Mesendoderm (in vitro differentiated cells): ENCODE measurements at regions not wholly inside any gene's neighbourhood (a gene's known extent, or its start where the extent isn't known, plus 50 kb on each side); places are given as distances from the start of the nearest gene placed in this dataset.

Experiments
- DNase-seq: peaks from one replicate; pipeline ENCODE4 v3.0.0; 2013
- H2AK5ac ChIP-seq: 2 replicates; pipeline ENCODE4 v1.6.1; 2013; ENCODE audit warnings: low read length, inconsistent platforms
- H2BK120ac ChIP-seq: 2 replicates; pipeline ENCODE4 v1.6.1; 2013; ENCODE audit warnings: low read depth, mild to moderate bottlenecking, low read length, moderate library complexity, mixed read lengths
- H2BK15ac ChIP-seq: replicated peaks from 2 replicates; pipeline ENCODE4 v1.6.1; 2013; ENCODE audit warnings: low read depth, mild to moderate bottlenecking, moderate library complexity
- H2BK5ac ChIP-seq: 2 replicates; pipeline ENCODE4 v1.6.1; 2013; ENCODE audit warnings: low read length, inconsistent platforms
- H3K18ac ChIP-seq: 2 replicates; pipeline ENCODE4 v1.6.1; 2013; ENCODE audit warnings: mild to moderate bottlenecking, low read length, mixed read lengths
- H3K23ac ChIP-seq: one replicate; pipeline ENCODE4 v1.6.1; 2013; ENCODE audit warnings: low read length
- H3K27ac ChIP-seq: 2 replicates; pipeline ENCODE4 v1.5.1; 2013; ENCODE audit warnings: low read depth, mild to moderate bottlenecking, inconsistent platforms, low read length, moderate library complexity
- H3K27me3 ChIP-seq: 2 replicates; pipeline ENCODE4 v1.6.1; 2013; ENCODE audit warnings: low read length, control low read depth, mild to moderate bottlenecking, inconsistent platforms; ENCODE audit not compliant: insufficient read depth, poor library complexity
- H3K36me3 ChIP-seq: 2 replicates; pipeline ENCODE4 v1.6.1; 2013; ENCODE audit warnings: low read length, inconsistent platforms; ENCODE audit not compliant: control insufficient read depth, insufficient read depth
- H3K4ac ChIP-seq: one replicate; pipeline ENCODE4 v1.6.1; 2013; ENCODE audit warnings: low read depth, mild to moderate bottlenecking, low read length, moderate library complexity
- H3K4me1 ChIP-seq: 2 replicates; pipeline ENCODE4 v1.6.1; 2013; ENCODE audit warnings: low read depth, low read length, inconsistent platforms; ENCODE audit not compliant: control insufficient read depth
- H3K4me2 ChIP-seq: 2 replicates; pipeline ENCODE4 v1.6.1; 2013; ENCODE audit warnings: low read length
- H3K4me3 ChIP-seq: 2 replicates; pipeline ENCODE4 v1.5.1; 2013; ENCODE audit warnings: mild to moderate bottlenecking, low read length
- H3K56ac ChIP-seq: one replicate; pipeline ENCODE4 v1.6.1; 2013; ENCODE audit warnings: low read length
- H3K79me1 ChIP-seq: 2 replicates; pipeline ENCODE4 v1.6.1; 2013; ENCODE audit warnings: low read length, inconsistent platforms
- H3K79me2 ChIP-seq: 2 replicates; pipeline ENCODE4 v1.6.1; 2013; ENCODE audit warnings: mild to moderate bottlenecking, low read length; ENCODE audit not compliant: control insufficient read depth, insufficient read depth
- H3K9ac ChIP-seq: 2 replicates; pipeline ENCODE4 v1.6.1; 2013; ENCODE audit warnings: low read length, inconsistent platforms
- H4K5ac ChIP-seq: one replicate; pipeline ENCODE4 v1.6.1; 2013; ENCODE audit warnings: low read length
- H4K8ac ChIP-seq: one replicate; pipeline ENCODE4 v1.6.1; 2013; ENCODE audit warnings: low read depth, mild to moderate bottlenecking, control low read depth, low read length, moderate library complexity
- WGBS: extraction: QIAGEN DNeasy Blood & Tissue Kit; methylation state at CpG from one replicate; pipeline ENCODE4 v1.1.7; 2013; ENCODE audit warnings: low lambda C conversion rate, missing lambda C conversion rate; ENCODE audit not compliant: insufficient coverage; ENCODE audit errors: extremely low coverage; 5-methylcytosine and 5-hydroxymethylcytosine counted together

DNA sequence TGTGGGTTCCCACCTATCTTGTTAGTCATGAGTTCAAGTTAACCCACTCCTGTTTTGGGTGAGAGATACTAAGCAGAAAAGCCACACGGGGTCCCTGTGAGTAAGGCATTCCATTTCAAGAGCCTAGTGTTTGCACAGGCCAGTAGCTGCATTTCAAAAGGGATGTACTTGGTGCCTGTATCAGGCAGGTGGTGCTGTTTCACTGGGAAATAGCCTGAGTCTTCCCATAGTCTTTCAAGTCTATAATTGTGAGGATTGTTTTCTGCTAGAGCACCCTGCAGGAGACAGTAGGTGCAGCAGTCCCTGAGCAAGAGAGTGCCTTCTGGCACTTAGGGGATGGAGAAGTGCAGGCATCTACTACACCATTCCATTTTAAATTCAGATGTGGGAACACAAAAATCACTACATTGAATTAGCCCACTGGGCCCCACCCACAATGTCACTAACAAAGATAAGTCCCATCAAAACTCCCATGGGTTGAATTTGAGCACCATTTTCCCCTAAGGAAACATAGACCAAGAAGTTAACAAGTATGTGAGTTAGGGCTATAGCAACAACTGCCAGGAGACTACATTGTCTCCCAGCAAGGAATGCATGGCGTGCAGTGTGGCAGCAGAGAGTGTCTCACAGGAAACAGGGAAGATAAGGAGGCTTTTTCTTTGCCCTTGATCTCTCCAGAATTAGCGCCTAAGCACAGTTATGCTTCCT lies 263.2 kb downstream of the COX7C start:
- Histone ChIP-seq H3K79me2 (no peaks in the 10 kb centered on the region), H4K8ac (no peak overlapping the region), H3K79me1 (no peaks in the 10 kb centered on the region), H3K4me1 (peaks cover 7% of the 10 kb centered on the region), H3K27me3 (no peaks in the 10 kb centered on the region), H3K23ac (no peak overlapping the region), H2BK15ac (no peak overlapping the region), H3K9ac (no peak overlapping the region), H2BK120ac (no peak overlapping the region), H4K5ac (no peak overlapping the region), H3K36me3 (no peaks in the 10 kb centered on the region), H2BK5ac (no peak overlapping the region), H3K18ac (peak overlapping the region; percentile 72), H2AK5ac (no peak overlapping the region), H3K56ac (peak overlapping the region; percentile 71), H3K4me3 (no peak overlapping the region), H3K27ac (no peak overlapping the region), H3K4ac (no peak overlapping the region), H3K4me2 (no peak overlapping the region)
- DNase-seq: peak; percentile 98
- no CpG with 5 or more reads among the region's 3 CpGs for WGBS

DNA sequence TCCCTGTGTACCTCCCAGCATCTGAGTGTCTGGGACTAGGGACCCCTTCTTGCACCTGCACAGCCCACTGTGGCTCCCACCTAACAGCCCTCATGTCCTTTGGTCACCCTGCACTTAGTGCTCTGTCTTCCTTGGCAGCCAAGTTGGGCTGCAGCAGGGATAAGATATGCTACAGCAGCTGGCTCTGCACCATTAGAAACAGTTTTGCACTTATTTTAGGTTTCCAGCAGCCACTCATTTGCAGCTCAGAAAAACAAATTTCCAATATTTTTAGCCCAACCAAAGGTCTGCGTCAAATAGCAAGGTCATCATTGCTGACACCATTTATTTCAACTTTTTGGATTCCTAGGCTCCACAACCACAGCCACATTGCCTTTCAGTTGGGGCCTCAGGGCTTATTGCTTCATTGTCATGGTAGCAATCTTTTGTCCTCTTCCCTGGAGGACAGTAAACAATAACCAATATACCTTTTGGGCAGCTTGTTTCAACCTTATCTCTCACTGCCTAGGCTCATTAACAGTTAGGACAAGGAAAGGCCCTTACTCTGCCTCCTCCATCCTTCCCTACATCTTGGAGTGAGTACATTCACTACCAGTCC lies 263.9 kb downstream of the COX7C start:
- peak overlapping the region; percentile 34 for H3K27ac ChIP-seq
- WGBS: no CpG with 5 or more reads among the region's 1 CpG
- H3K27me3 ChIP-seq: no peaks in the 10 kb centered on the region

DNA sequence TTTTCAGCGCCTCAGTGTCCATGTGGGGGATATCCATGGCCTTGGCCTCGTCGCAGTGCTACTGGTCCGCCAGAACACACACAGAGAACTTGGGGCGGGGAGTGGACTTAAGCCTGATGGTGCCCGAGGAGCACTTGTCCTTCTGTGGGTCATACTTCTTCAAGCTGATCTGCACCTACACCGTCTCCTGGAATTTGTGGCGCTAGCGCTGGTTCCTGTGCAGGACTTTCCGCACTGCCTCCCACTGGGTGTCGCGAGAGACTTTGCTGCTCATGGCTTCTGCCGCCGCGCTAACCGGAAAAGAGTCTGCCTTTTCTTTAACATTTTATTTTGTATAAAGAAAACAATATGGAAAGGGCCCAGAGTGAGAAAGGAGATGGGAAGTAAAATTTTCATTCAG lies 266.9 kb downstream of the COX7C start:
- Histone ChIP-seq H2BK5ac (no peak overlapping the region), H3K27ac (no peak overlapping the region)
- no CpG with 5 or more reads among the region's 16 CpGs for WGBS

More for the DNA sequence above, 263.9 kb downstream of the COX7C start:
- H3K4me1 ChIP-seq: peaks cover 7% of the 10 kb centered on the region
- H2BK5ac ChIP-seq: no peak overlapping the region
- DNase-seq: peak; percentile 45
- H3K79me2 ChIP-seq: no peaks in the 10 kb centered on the region
- no peak overlapping the region for H3K9ac ChIP-seq
- no peak overlapping the region for H3K23ac ChIP-seq
- no peak overlapping the region for H2BK120ac ChIP-seq
- no peak overlapping the region for H3K18ac ChIP-seq
- no peak overlapping the region for H4K8ac ChIP-seq
- H4K5ac ChIP-seq: no peak overlapping the region
- no peak overlapping the region for H2BK15ac ChIP-seq
- no peak overlapping the region for H3K4me3 ChIP-seq
- H3K56ac ChIP-seq: peak overlapping the region; percentile 71
- H3K4me2 ChIP-seq: no peak overlapping the region
- no peaks in the 10 kb centered on the region for H3K36me3 ChIP-seq
- H3K4ac ChIP-seq: no peak overlapping the region
- no peak overlapping the region for H2AK5ac ChIP-seq
- H3K79me1 ChIP-seq: no peaks in the 10 kb centered on the region

DNA sequence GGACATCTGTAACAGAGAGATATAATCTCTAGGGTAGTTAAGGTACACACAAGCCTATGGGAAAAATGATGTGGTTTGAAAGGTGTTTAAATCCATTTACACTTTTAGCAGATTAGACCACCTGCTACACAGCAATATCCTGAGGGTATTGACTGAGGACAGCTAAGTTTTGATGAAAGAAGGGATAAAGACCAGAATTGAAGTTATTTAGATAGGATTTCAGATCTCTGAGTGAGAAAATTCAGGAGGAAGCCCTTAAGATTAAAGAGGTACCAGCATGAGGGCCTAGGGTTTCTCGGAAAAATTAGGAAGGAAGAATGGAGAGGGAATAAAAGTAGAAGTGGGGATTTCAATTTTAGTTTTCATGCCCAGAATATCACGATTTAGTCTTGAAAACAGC lies 267.3 kb downstream of the COX7C start:
- H3K9ac ChIP-seq: no peak overlapping the region
- no peak for DNase-seq
- no peak overlapping the region for H3K27ac ChIP-seq
- H3K4me2 ChIP-seq: no peak overlapping the region
- H3K18ac ChIP-seq: no peak overlapping the region
- H3K27me3 ChIP-seq: no peaks in the 10 kb centered on the region
- no peak overlapping the region for H3K4ac ChIP-seq
- no peak overlapping the region for H3K4me3 ChIP-seq
- H3K36me3 ChIP-seq: no peaks in the 10 kb centered on the region
- no peak overlapping the region for H4K5ac ChIP-seq
- H4K8ac ChIP-seq: no peak overlapping the region
- H3K4me1 ChIP-seq: peaks cover 7% of the 10 kb centered on the region
- no peak overlapping the region for H2BK5ac ChIP-seq
- H2BK120ac ChIP-seq: no peak overlapping the region
- no CpG with 5 or more reads among the region's 2 CpGs for WGBS
- H2AK5ac ChIP-seq: no peak overlapping the region
- H3K56ac ChIP-seq: no peak overlapping the region
- no peaks in the 10 kb centered on the region for H3K79me2 ChIP-seq
- H3K79me1 ChIP-seq: no peaks in the 10 kb centered on the region
- no peak overlapping the region for H2BK15ac ChIP-seq
- H3K23ac ChIP-seq: no peak overlapping the region

More for the DNA sequence above, 266.9 kb downstream of the COX7C start:
- Histone ChIP-seq H3K79me1 (no peaks in the 10 kb centered on the region), H3K27me3 (no peaks in the 10 kb centered on the region), H4K5ac (no peak overlapping the region), H3K18ac (no peak overlapping the region), H3K79me2 (no peaks in the 10 kb centered on the region), H3K4ac (no peak overlapping the region), H2BK120ac (no peak overlapping the region), H4K8ac (no peak overlapping the region), H3K4me1 (peaks cover 7% of the 10 kb centered on the region), H3K4me2 (no peak overlapping the region), H3K23ac (no peak overlapping the region), H3K4me3 (no peak overlapping the region), H3K36me3 (no peaks in the 10 kb centered on the region), H2AK5ac (no peak overlapping the region), H2BK15ac (no peak overlapping the region), H3K9ac (no peak overlapping the region), H3K56ac (no peak overlapping the region)
- DNase-seq: no peak

DNA sequence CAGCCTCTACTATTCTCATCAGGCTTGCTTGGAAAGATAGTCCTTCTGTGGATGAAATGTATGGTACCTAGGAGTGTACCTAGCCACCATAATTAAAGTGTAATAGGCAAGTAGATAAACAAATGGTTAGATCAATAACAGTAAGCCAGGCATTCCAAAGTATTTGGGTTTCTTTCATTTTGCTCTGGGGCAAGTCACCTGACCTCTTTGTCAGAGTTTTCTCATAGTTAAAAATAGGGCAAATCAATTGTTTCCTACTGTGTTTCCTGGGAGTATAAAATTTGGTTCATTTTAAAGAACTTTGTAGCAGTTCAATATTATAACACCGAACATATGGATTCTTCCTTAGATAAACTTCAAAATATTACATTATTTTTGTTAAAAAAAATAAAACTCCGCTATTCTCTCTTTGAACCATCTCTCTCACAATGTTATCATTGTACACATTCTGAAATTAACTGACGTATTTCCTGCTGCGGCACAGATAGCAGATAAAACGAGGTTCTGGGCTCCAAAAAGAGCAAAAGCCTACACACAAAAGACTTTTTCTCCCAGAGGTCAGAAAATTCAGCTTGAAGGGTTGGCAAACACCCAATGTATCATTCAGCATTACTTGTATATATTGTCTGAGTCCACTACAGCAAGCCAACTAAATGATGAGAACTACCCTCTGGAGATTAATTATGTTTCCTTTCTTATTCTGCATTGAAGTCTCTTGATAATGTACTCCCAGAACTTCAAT lies 267.9 kb downstream of the COX7C start:
- Histone ChIP-seq H4K8ac (no peak overlapping the region), H3K9ac (no peak overlapping the region), H3K56ac (no peak overlapping the region), H3K27me3 (no peaks in the 10 kb centered on the region), H2BK5ac (no peak overlapping the region), H3K23ac (no peak overlapping the region), H3K36me3 (no peaks in the 10 kb centered on the region), H3K79me2 (no peaks in the 10 kb centered on the region), H2AK5ac (no peak overlapping the region), H2BK15ac (no peak overlapping the region), H4K5ac (no peak overlapping the region), H3K4me2 (no peak overlapping the region), H2BK120ac (no peak overlapping the region), H3K4ac (no peak overlapping the region), H3K18ac (no peak overlapping the region), H3K79me1 (no peaks in the 10 kb centered on the region), H3K4me3 (no peak overlapping the region), H3K27ac (no peak overlapping the region), H3K4me1 (peaks cover 7% of the 10 kb centered on the region)
- no peak for DNase-seq
- WGBS: no CpG with 5 or more reads among the region's 5 CpGs
